K562 (cell line): ENCODE measurements at regions not wholly inside any gene's neighbourhood (a gene's known extent, or its start where the extent isn't known, plus 50 kb on each side); places are given as distances from the start of the nearest gene placed in this dataset.

Experiments
- ATAC-seq: fragments of 200-7000 bp; cut with Tn5 transposase; 3 replicates; pipeline ENCODE4 v1.9.1; 2020; ENCODE audit warnings: moderate library complexity
- BruUV-seq: library from RNA; stranded (reverse); fragments of 400-500 nt; replicated peaks from 2 replicates; lab custom pipeline; 2021; lab: Mats Ljungman, UMichigan
- CTCF ChIA-PET: fragments of 300-600 bp; formaldehyde crosslinking; extraction: SDS; loops from one replicate; lab custom pipeline; 2021; ENCODE audit warnings: low intra/inter-chr PET ratio; lab: Yijun Ruan, JAX
- POLR2A ChIA-PET: fragments of 300-600, 350-650 bp; sonication (Branson Sonifier 250); formaldehyde crosslinking; extraction: SDS; loops from one replicate; lab custom pipeline; 2021; ENCODE audit warnings: antibody characterized with exemption, inconsistent platforms; lab: Yijun Ruan, JAX
- DNase-seq, 4 experiments: peaks; one replicate each; pipeline versions ENCODE4 v3.0.0 to v3.0.0-alpha.2; 2011 to 2018; ENCODE audit warnings: low spot score in 3 of 4, mixed read lengths in 3 of 4; ENCODE audit errors: extremely low read depth in 1 of 4
- FAIRE-seq: peaks from 2 replicates; lab custom pipeline; 2011; peaks lifted over from hg19 to GRCh38; lab: Jason Lieb, UNC
- H2AFZ ChIP-seq: 2 replicates; pipeline ENCODE4 v1.6.0; 2011; ENCODE audit warnings: low read depth, low read length, control low read depth, inconsistent platforms
- H3K27ac ChIP-seq: fragments of 200-600 bp; 3 replicates; pipeline ENCODE4 v1.8.0; 2011; ENCODE audit warnings: low read depth, mild to moderate bottlenecking, control low read depth, inconsistent platforms, low read length, moderate library complexity, mixed read lengths; ENCODE audit errors: extremely low read depth
- H3K27me3 ChIP-seq, 2 experiments: fragments of 300-600 bp in 1 of 2; 2 replicates in 1 of 2; 3 replicates in 1 of 2; pipeline versions ENCODE4 v1.6.0 to v1.8.0; 2011; ENCODE audit warnings: inconsistent platforms in 2 of 2, low read length in 2 of 2, mild to moderate bottlenecking in 1 of 2, mixed read lengths in 1 of 2, moderate library complexity in 1 of 2; ENCODE audit not compliant: control insufficient read depth in 2 of 2, insufficient read depth in 2 of 2
- H3K36me3 ChIP-seq: fragments of 300-600 bp; 3 replicates; pipeline ENCODE4 v1.8.0; 2011; ENCODE audit warnings: mild to moderate bottlenecking, low read length, inconsistent platforms; ENCODE audit not compliant: control insufficient read depth, insufficient read depth
- H3K4me1 ChIP-seq, 2 experiments: fragments of 200-600 bp in 1 of 2; replicated peaks in 1 of 2; 2 replicates in 1 of 2; 3 replicates in 1 of 2; pipeline versions ENCODE4 v1.5.1 to v1.8.0; 2011; ENCODE audit warnings: inconsistent platforms in 2 of 2, low read length in 2 of 2, mild to moderate bottlenecking in 1 of 2, mixed read lengths in 1 of 2, moderate library complexity in 1 of 2; ENCODE audit not compliant: control insufficient read depth in 2 of 2, insufficient read depth in 2 of 2
- H3K4me2 ChIP-seq: 2 replicates; pipeline ENCODE4 v1.6.1; 2011; ENCODE audit warnings: low read length, control low read depth, inconsistent platforms, mixed read lengths; ENCODE audit not compliant: insufficient read depth
- H3K4me3 ChIP-seq: fragments of 200-600 bp; sonication (generic), shearing (Covaris generic); 2 replicates; pipeline ENCODE4 v1.5.1; 2016; ENCODE audit warnings: control low read depth, inconsistent platforms
- H3K79me2 ChIP-seq: fragments of 200-600 bp; 3 replicates; pipeline ENCODE4 v1.8.0; 2011; ENCODE audit warnings: low read length, inconsistent platforms; ENCODE audit not compliant: control insufficient read depth, insufficient read depth
- H3K9ac ChIP-seq, 2 experiments: 2 replicates each; pipeline versions ENCODE4 v1.6.0 to v1.6.1; 2011; ENCODE audit warnings: low read depth in 2 of 2, low read length in 2 of 2, control low read depth in 1 of 2, inconsistent platforms in 1 of 2, mild to moderate bottlenecking in 1 of 2, mixed read lengths in 1 of 2; ENCODE audit not compliant: insufficient read depth in 1 of 2
- H3K9me1 ChIP-seq: one replicate; pipeline ENCODE4 v1.6.0; 2011; ENCODE audit warnings: inconsistent platforms, mild to moderate bottlenecking, low read length, moderate library complexity; ENCODE audit not compliant: control insufficient read depth, insufficient read depth
- H3K9me3 ChIP-seq: replicated peaks from 2 replicates; pipeline ENCODE4 v1.5.1; 2011; ENCODE audit warnings: low read depth, low read length, inconsistent platforms; ENCODE audit not compliant: control insufficient read depth, insufficient read depth
- H4K20me1 ChIP-seq: replicated peaks from 2 replicates; pipeline ENCODE4 v1.6.1; 2011; ENCODE audit warnings: low read length, inconsistent platforms, mixed read lengths; ENCODE audit not compliant: control insufficient read depth, insufficient read depth
- CEBPZ ChIP-seq: fragments of 150-350 bp; IDR thresholded peaks from 2 replicates; pipeline ENCODE4 v1.6.1; 2014; ENCODE audit warnings: low read depth, mild to moderate bottlenecking, low read length, borderline replicate concordance
- HMG20A ChIP-seq: fragments of 450-650 bp; formaldehyde crosslinking; conservative IDR thresholded peaks from 2 replicates; pipeline ENCODE4 v1.4.0; 2020; ENCODE audit warnings: mild to moderate bottlenecking, mixed read lengths
- PHB ChIP-seq: fragments of 250-450 bp; sonication (Bioruptor Pico); IDR thresholded peaks from 2 replicates; pipeline ENCODE4 v1.5.0; 2021
- ZFP36 ChIP-seq: fragments of 150-350 bp; IDR thresholded peaks from 2 replicates; pipeline ENCODE4 v1.6.1; 2018; ENCODE audit warnings: low read length, low read depth; ENCODE audit not compliant: partially characterized antibody
- in situ Hi-C: fragments of 300-500 bp; cut with MboI; formaldehyde crosslinking; loops from 4 replicates; pipeline ENCODE4 v1.15.0; 2018; ENCODE audit warnings: inconsistent platforms, mixed read lengths
- intact Hi-C: fragments of 100-400 bp; cut with micrococcal nuclease; formaldehyde crosslinking; loops from 2 replicates; pipeline ENCODE4 v1.14.2; 2022

- no peak for TF ChIP-seq HMG20A (CRISPR knock-in tag)
These were observed 1101.6 kb upstream of the RAG2 start (continued) for GRCh38 chr11:37699644-37700043.

GRCh38 chr11:37695283-37695682 is 1097.2 kb upstream of the RAG2 start:
- intact Hi-C loops (no loop called here), in situ Hi-C loops (no loop called here)
- Histone ChIP-seq H3K4me1 (no peaks in the 10 kb centered on the region), H3K27ac (no peak overlapping the region), H3K27me3 (no peaks in the 10 kb centered on the region), H3K4me2 (no peak overlapping the region), H3K4me3 (no peak overlapping the region), H3K9ac (no peak overlapping the region), H3K9me1 (no peaks in the 10 kb centered on the region), H2AFZ (no peak overlapping the region), H3K36me3 (no peaks in the 10 kb centered on the region), H3K9me3 (no peaks in the 10 kb centered on the region), H4K20me1 (no peaks in the 10 kb centered on the region), H3K79me2 (no peaks in the 10 kb centered on the region)
- FAIRE-seq (no peak), ATAC-seq (no peak), DNase-seq (no peak)
- BruUV-seq, result no TSS peak
- ChIA-PET CTCF (no interaction called here), POLR2A (no interaction called here)
- no peak for TF ChIP-seq PHB (CRISPR knock-in tag)
- peak; percentile 27; the same call in 1 of the 2 replicates for TF ChIP-seq CEBPZ
- peak; percentile 70 for TF ChIP-seq ZFP36
